HEK293 (cell line): ENCODE measurements at regions not wholly inside any gene's neighbourhood (a gene's known extent, or its start where the extent isn't known, plus 50 kb on each side); places are given as distances from the start of the nearest gene placed in this dataset.
"Not testable (repeated sequence)": the region's sequence is repeated elsewhere in the genome, so short reads cannot be mapped to it uniquely, and the experiment has no call there.

ENCODE experiments used
- CTCF ChIA-PET: fragments of 350-600 bp; formaldehyde crosslinking; extraction: SDS; loops from one replicate; lab custom pipeline; 2021; ENCODE audit warnings: antibody characterized with exemption; lab: Yijun Ruan, JAX
- POLR2A ChIA-PET: fragments of 300-600 bp; formaldehyde crosslinking; extraction: SDS; loops from one replicate; lab custom pipeline; 2020; ENCODE audit warnings: antibody characterized with exemption, inconsistent platforms; lab: Yijun Ruan, JAX
- H3K27ac ChIP-seq: fragments of 200-500 bp; sonication (Bioruptor generic); 2 replicates; pipeline ENCODE4 v1.5.1; 2014; ENCODE audit warnings: low read depth, low read length, control low read depth, inconsistent platforms; ENCODE audit errors: extremely low read depth
- H3K36me3 ChIP-seq, 2 experiments: fragments of 200-500 bp in 1 of 2; sonication (Bioruptor generic) in 1 of 2; 1 replicate in 1 of 2; 2 replicates in 1 of 2; pipeline ENCODE4 v1.5.1; 2014 to 2017; ENCODE audit warnings: inconsistent platforms in 2 of 2, low read length in 2 of 2; ENCODE audit not compliant: control insufficient read depth in 2 of 2, insufficient read depth in 1 of 2
- H3K4me1 ChIP-seq: fragments of 200-500 bp; sonication (Bioruptor generic); 2 replicates; pipeline ENCODE4 v1.5.1; 2014; ENCODE audit warnings: mild to moderate bottlenecking, low read length, inconsistent platforms; ENCODE audit not compliant: control insufficient read depth, insufficient read depth
- H3K4me3 ChIP-seq: 2 replicates; pipeline ENCODE4 v1.5.1; 2011; ENCODE audit warnings: low read depth, mild to moderate bottlenecking, control low read depth, low read length, moderate library complexity
- H3K9me3 ChIP-seq: fragments of 200-500 bp; sonication (Bioruptor generic); 2 replicates; pipeline ENCODE4 v1.5.1; 2014; ENCODE audit warnings: low read depth, low read length, inconsistent platforms; ENCODE audit not compliant: control insufficient read depth, insufficient read depth
- GFI1B ChIP-seq: fragments of 450-650 bp; formaldehyde crosslinking; IDR thresholded peaks from 2 replicates; pipeline ENCODE4 v1.5.1; 2016; ENCODE audit warnings: missing biosample characterization, missing genetic modification characterization
- KLF7 ChIP-seq: fragments of 450-650 bp; formaldehyde crosslinking; IDR thresholded peaks from 2 replicates; pipeline ENCODE4 v1.5.1; 2016; ENCODE audit warnings: missing biosample characterization, missing genetic modification characterization, borderline replicate concordance
- KLF8 ChIP-seq: fragments of 450-650 bp; formaldehyde crosslinking; IDR thresholded peaks from 2 replicates; pipeline ENCODE4 v1.5.1; 2016; ENCODE audit warnings: missing biosample characterization, missing genetic modification characterization
- REST ChIP-seq: fragments of 450-650 bp; formaldehyde crosslinking; IDR thresholded peaks from 2 replicates; pipeline ENCODE4 v1.5.1; 2016; ENCODE audit warnings: missing biosample characterization, missing genetic modification characterization
- TSHZ1 ChIP-seq: fragments of 450-650 bp; formaldehyde crosslinking; IDR thresholded peaks from 2 replicates; pipeline ENCODE4 v1.5.1; 2016; ENCODE audit warnings: missing biosample characterization, missing genetic modification characterization, borderline replicate concordance
- ZBTB1 ChIP-seq: fragments of 450-650 bp; formaldehyde crosslinking; IDR thresholded peaks from 2 replicates; pipeline ENCODE4 v1.5.1; 2016; ENCODE audit warnings: missing biosample characterization, missing genetic modification characterization
- ZBTB21 ChIP-seq: fragments of 450-650 bp; formaldehyde crosslinking; IDR thresholded peaks from 2 replicates; pipeline ENCODE4 v1.5.1; 2017; ENCODE audit warnings: missing biosample characterization, missing genetic modification characterization
- ZNF10 ChIP-seq: fragments of 450-650 bp; formaldehyde crosslinking; IDR thresholded peaks from 2 replicates; pipeline ENCODE4 v1.5.1; 2017; ENCODE audit warnings: missing biosample characterization, missing genetic modification characterization
- ZNF112 ChIP-seq: fragments of 450-650 bp; formaldehyde crosslinking; IDR thresholded peaks from 2 replicates; pipeline ENCODE4 v1.5.0; 2017; ENCODE audit warnings: missing biosample characterization, missing genetic modification characterization
- ZNF174 ChIP-seq: fragments of 450-650 bp; formaldehyde crosslinking; IDR thresholded peaks from 2 replicates; pipeline ENCODE4 v1.5.0; 2017; ENCODE audit warnings: missing biosample characterization, mild to moderate bottlenecking, missing genetic modification characterization
- ZNF19 ChIP-seq: fragments of 450-650 bp; formaldehyde crosslinking; IDR thresholded peaks from 2 replicates; pipeline ENCODE4; 2016; ENCODE audit warnings: missing biosample characterization, missing genetic modification characterization, low read depth
- ZNF341 ChIP-seq: fragments of 450-650 bp; formaldehyde crosslinking; IDR thresholded peaks from 2 replicates; pipeline ENCODE4; 2016; ENCODE audit warnings: low read depth, missing biosample characterization, missing genetic modification characterization
- ZNF529 ChIP-seq: fragments of 450-650 bp; formaldehyde crosslinking; IDR thresholded peaks from 2 replicates; pipeline ENCODE4 v1.5.1; 2017; ENCODE audit warnings: missing genetic modification characterization, missing biosample characterization; ENCODE audit not compliant: insufficient replicate concordance
- ZNF560 ChIP-seq: fragments of 450-650 bp; formaldehyde crosslinking; IDR thresholded peaks from 2 replicates; pipeline ENCODE4 v1.5.1; 2017; ENCODE audit warnings: missing biosample characterization, missing genetic modification characterization, borderline replicate concordance
- ZNF792 ChIP-seq: fragments of 450-650 bp; formaldehyde crosslinking; IDR thresholded peaks from 2 replicates; pipeline ENCODE4 v1.5.1; 2016; ENCODE audit warnings: missing biosample characterization, missing genetic modification characterization
- ZNF843 ChIP-seq: fragments of 450-650 bp; formaldehyde crosslinking; IDR thresholded peaks from 2 replicates; pipeline ENCODE4 v1.5.1; 2016; ENCODE audit warnings: missing biosample characterization, missing genetic modification characterization
- ZSCAN23 ChIP-seq: fragments of 450-650 bp; formaldehyde crosslinking; IDR thresholded peaks from 2 replicates; pipeline ENCODE4 v1.5.1; 2016; ENCODE audit warnings: missing biosample characterization, missing genetic modification characterization
- ZSCAN4 ChIP-seq: fragments of 450-650 bp; formaldehyde crosslinking; IDR thresholded peaks from 2 replicates; pipeline ENCODE4 v1.5.1; 2017; ENCODE audit warnings: missing biosample characterization, missing genetic modification characterization
- ZXDB ChIP-seq: fragments of 450-650 bp; formaldehyde crosslinking; IDR thresholded peaks from 2 replicates; pipeline ENCODE4 v1.5.1; 2016; ENCODE audit warnings: missing biosample characterization, missing genetic modification characterization
- TF ChIP-seq, protein P1 (sequence below): fragments of 450-650 bp; formaldehyde crosslinking; IDR thresholded peaks from 2 replicates; pipeline ENCODE4 v1.5.1; 2016; ENCODE audit warnings: missing biosample characterization, missing genetic modification characterization

- TF ChIP-seq GFI1B (tag by site-specific recombination), result no peak
These were observed 57.0 kb upstream of the NID2 start (continued) for GRCh38 chr14:52125885-52126284.

DNA sequence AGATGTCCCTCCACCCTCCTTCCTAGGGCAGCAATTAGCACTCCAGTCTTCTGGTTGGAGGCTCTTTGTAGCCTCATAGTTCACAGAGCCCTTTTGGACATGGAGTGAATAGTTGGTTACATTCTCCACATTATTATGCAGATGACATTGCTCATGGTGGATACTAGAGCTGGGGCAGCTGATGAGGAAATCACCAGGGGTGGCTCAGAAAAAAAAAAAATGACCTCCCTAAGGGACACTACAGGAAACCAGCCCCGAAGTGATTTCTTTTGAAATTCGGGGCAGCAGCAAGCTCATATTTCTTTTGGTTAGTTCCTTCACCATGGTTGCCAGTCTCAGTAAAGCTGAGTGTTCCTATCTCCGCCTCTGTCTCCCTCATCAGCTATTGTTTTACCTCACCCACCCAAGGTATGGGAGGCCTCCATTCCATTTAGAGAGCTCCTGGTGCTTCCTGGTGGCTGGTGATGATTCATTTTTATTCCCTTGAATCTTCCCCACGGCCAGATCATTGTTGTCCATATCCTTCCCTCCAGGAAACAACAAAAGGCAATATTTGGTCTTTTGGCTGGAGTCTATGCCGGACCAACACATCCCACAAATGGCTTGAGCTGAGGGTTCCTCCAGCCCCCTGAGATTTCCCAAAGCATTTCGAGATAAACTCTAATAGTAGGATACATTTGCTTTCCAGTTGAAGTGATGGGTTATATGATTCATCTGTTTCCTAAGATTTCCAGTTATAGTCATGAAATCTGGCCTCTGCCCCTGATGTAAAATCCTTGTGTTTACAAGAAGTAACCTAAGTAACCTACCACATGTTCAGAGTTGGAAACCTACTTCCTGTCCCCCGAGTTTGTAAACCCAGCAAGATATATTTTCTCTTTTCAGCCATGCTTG lies 56.2 kb upstream of the NID2 start:
- H3K36me3 ChIP-seq, result no peaks in the 10 kb centered on the region
- TF ChIP-seq ZNF843 (no peak), ZNF560 (tag by site-specific recombination) (no peak), ZNF10 (no peak), KLF8 (tag by site-specific recombination) (no peak), ZSCAN23 (no peak), KLF7 (tag by site-specific recombination) (no peak), ZNF112 (no peak), ZXDB (tag by site-specific recombination) (no peak), ZNF792 (no peak), ZNF341 (tag by site-specific recombination) (no peak), ZBTB21 (tag by site-specific recombination) (no peak), ZNF529 (tag by site-specific recombination) (no peak), ZSCAN4 (tag by site-specific recombination) (no peak), ZNF174 (tag by site-specific recombination) (no peak), TSHZ1 (no peak), ZNF19 (tag by site-specific recombination) (no peak), ZBTB1 (tag by site-specific recombination) (no peak), REST (tag by site-specific recombination) (no peak)
- TF ChIP-seq, protein P1, sequence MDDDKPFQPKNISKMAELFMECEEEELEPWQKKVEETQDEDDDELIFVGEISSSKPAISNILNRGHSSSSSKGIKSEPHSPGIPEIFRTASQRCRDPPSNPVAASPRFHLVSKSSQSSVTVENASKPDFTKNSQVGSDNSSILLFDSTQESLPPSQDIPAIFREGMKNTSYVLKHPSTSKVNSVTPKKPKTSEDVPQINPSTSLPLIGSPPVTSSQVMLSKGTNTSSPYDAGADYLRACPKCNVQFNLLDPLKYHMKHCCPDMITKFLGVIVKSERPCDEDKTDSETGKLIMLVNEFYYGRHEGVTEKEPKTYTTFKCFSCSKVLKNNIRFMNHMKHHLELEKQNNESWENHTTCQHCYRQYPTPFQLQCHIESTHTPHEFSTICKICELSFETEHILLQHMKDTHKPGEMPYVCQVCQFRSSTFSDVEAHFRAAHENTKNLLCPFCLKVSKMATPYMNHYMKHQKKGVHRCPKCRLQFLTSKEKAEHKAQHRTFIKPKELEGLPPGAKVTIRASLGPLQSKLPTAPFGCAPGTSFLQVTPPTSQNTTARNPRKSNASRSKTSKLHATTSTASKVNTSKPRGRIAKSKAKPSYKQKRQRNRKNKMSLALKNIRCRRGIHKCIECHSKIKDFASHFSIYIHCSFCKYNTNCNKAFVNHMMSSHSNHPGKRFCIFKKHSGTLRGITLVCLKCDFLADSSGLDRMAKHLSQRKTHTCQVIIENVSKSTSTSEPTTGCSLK, result no peak
- no peak overlapping the region for H3K4me3 ChIP-seq
- POLR2A ChIA-PET, result no interaction called here
- no peaks in the 10 kb centered on the region for H3K9me3 ChIP-seq
- no peaks in the 10 kb centered on the region for H3K4me1 ChIP-seq
- CTCF ChIA-PET, result no interaction called here
- H3K27ac ChIP-seq, result no peak overlapping the region

- H3K27ac ChIP-seq, POLR2A ChIA-PET, H3K4me3 ChIP-seq, H3K9me3 ChIP-seq, H3K36me3 ChIP-seq, CTCF ChIA-PET, H3K4me1 ChIP-seq: not testable (repeated sequence)
These were observed 53.3 kb upstream of the NID2 start for GRCh38 chr14:52122163-52122562.
